ENCODE measurements at regions not wholly inside any gene's neighbourhood (a gene's known extent, or its start where the extent isn't known, plus 50 kb on each side); places are given as distances from the start of the nearest gene placed in this dataset.

GRCh38 chr2:37590119-37590571 lies 81.3 kb downstream of the CDC42EP3 start:
- DNase-seq (ENCODE audit: low read depth), result peak; percentile 92

Measured in M059J (cell line).